HG02571 (cell line): ENCODE measurements at regions not wholly inside any gene's neighbourhood (a gene's known extent, or its start where the extent isn't known, plus 50 kb on each side); places are given as distances from the start of the nearest gene placed in this dataset.
"Not testable (repeated sequence)": the region's sequence is repeated elsewhere in the genome, so short reads cannot be mapped to it uniquely, and the experiment has no call there.

Experiments used
- ATAC-seq: cut with Tn5 transposase; IDR thresholded peaks from one replicate; pipeline ENCODE4 v1.9.1; 2021; ENCODE audit warnings: mild to moderate bottlenecking, moderate library complexity; ENCODE audit not compliant: unreplicated experiment

- not testable (repeated sequence) for ATAC-seq
Measured at GRCh38 chr17:64800987-64801386, 118.3 kb downstream of the LRRC37A3 start.

GRCh38 chr17:64800361-64800895, 118.8 kb downstream of the LRRC37A3 start:
- not testable (repeated sequence) for ATAC-seq

- not testable (repeated sequence) for ATAC-seq
Measured at GRCh38 chr17:64799543-64800188, 119.6 kb downstream of the LRRC37A3 start.

GRCh38 chr17:64798961-64799360, 120.3 kb downstream of the LRRC37A3 start:
- not testable (repeated sequence) for ATAC-seq

- ATAC-seq, result not testable (repeated sequence)
Measured at GRCh38 chr17:64798489-64798790, 120.8 kb downstream of the LRRC37A3 start.

- ATAC-seq, result not testable (repeated sequence)
Measured at GRCh38 chr17:64797746-64798488, 121.4 kb downstream of the LRRC37A3 start.

- ATAC-seq, result not testable (repeated sequence)
Measured at GRCh38 chr17:64795342-64795741, 123.9 kb downstream of the LRRC37A3 start.

GRCh38 chr17:64794548-64795274, 124.6 kb downstream of the LRRC37A3 start:
- not testable (repeated sequence) for ATAC-seq

- not testable (repeated sequence) for ATAC-seq
Measured at GRCh38 chr17:64794113-64794512, 125.2 kb downstream of the LRRC37A3 start.

- ATAC-seq, result not testable (repeated sequence)
Measured at GRCh38 chr17:64792793-64793575, 126.3 kb downstream of the LRRC37A3 start.

GRCh38 chr17:64792276-64792675, 127.0 kb downstream of the LRRC37A3 start:
- not testable (repeated sequence) for ATAC-seq

- ATAC-seq, result not testable (repeated sequence)
Measured at GRCh38 chr17:64791691-64792090, 127.6 kb downstream of the LRRC37A3 start.

- ATAC-seq, result not testable (repeated sequence)
Measured at GRCh38 chr17:64791226-64791625, 128.1 kb downstream of the LRRC37A3 start.

- ATAC-seq, result not testable (repeated sequence)
Measured at GRCh38 chr17:64790690-64791089, 128.6 kb upstream of the SMURF2 start.

GRCh38 chr17:64790193-64790592, 128.1 kb upstream of the SMURF2 start:
- not testable (repeated sequence) for ATAC-seq

GRCh38 chr17:64789061-64789445, 126.9 kb upstream of the SMURF2 start:
- ATAC-seq, result not testable (repeated sequence)

GRCh38 chr17:64788286-64789060, 126.4 kb upstream of the SMURF2 start:
- no peak for ATAC-seq

GRCh38 chr17:64787921-64788271, 125.8 kb upstream of the SMURF2 start:
- ATAC-seq, result no peak

- no peak for ATAC-seq
Measured at GRCh38 chr17:64787255-64787920, 125.3 kb upstream of the SMURF2 start.
